GM23338 (cell line): ENCODE measurements at regions not wholly inside any gene's neighbourhood (a gene's known extent, or its start where the extent isn't known, plus 50 kb on each side); places are given as distances from the start of the nearest gene placed in this dataset.

Experiments
- ATAC-seq: fragments of 200-7000 bp; cut with Tn5 transposase; 3 replicates; pipeline ENCODE4 v1.9.1; 2020
- DNase-seq: peaks from one replicate; pipeline ENCODE4 v3.0.0-alpha.2; 2015; ENCODE audit warnings: low spot score
- H2AFZ ChIP-seq: fragments of 200-600 bp; sonication (generic); 2 replicates; pipeline ENCODE4 v1.8.0; 2016; ENCODE audit warnings: antibody characterized with exemption, mild to moderate bottlenecking, moderate library complexity
- H3F3A ChIP-seq: fragments of 200-600 bp; sonication (generic); replicated peaks from 2 replicates; pipeline ENCODE4 v1.8.0; 2017; ENCODE audit warnings: antibody characterized with exemption, mixed run types, low read depth
- H3K27ac ChIP-seq: fragments of 200-600 bp; sonication (generic); 2 replicates; pipeline ENCODE4 v1.6.1; 2016; ENCODE audit warnings: low read depth
- H3K27me3 ChIP-seq: fragments of 200-600 bp; sonication (generic); 2 replicates; pipeline ENCODE4 v1.8.0; 2016; ENCODE audit warnings: mild to moderate bottlenecking, mixed run types, moderate library complexity; ENCODE audit not compliant: insufficient read depth
- H3K36me3 ChIP-seq: fragments of 200-600 bp; sonication (generic); 2 replicates; pipeline ENCODE4 v1.8.0; 2016; ENCODE audit warnings: mild to moderate bottlenecking; ENCODE audit not compliant: insufficient read depth
- H3K4me1 ChIP-seq: fragments of 200-600 bp; sonication (generic); 2 replicates; pipeline ENCODE4 v1.8.0; 2016; ENCODE audit warnings: mild to moderate bottlenecking, moderate library complexity; ENCODE audit not compliant: insufficient read depth
- H3K4me2 ChIP-seq: fragments of 200-600 bp; sonication (generic); 2 replicates; pipeline ENCODE4 v1.7.1; 2017; ENCODE audit warnings: mixed run types
- H3K4me3 ChIP-seq: fragments of 200-600 bp; sonication (generic); 2 replicates; pipeline ENCODE4 v1.6.1; 2016; ENCODE audit warnings: mixed run types
- H3K79me2 ChIP-seq: fragments of 200-600 bp; sonication (generic); replicated peaks from 2 replicates; pipeline ENCODE4 v1.8.0; 2017; ENCODE audit warnings: mild to moderate bottlenecking; ENCODE audit not compliant: insufficient read depth
- H3K9me2 ChIP-seq: fragments of 200-600 bp; sonication (generic); 2 replicates; pipeline ENCODE4 v1.8.0; 2017; ENCODE audit not compliant: insufficient read depth
- H4K20me1 ChIP-seq: fragments of 200-600 bp; sonication (generic); replicated peaks from 2 replicates; pipeline ENCODE4 v1.8.0; 2017; ENCODE audit warnings: mild to moderate bottlenecking; ENCODE audit not compliant: insufficient read depth
- H3K27ac Mint-ChIP-seq: 2 replicates; pipeline ENCODE4 v1.8.0; 2020; ENCODE audit warnings: inconsistent platforms, mild to moderate bottlenecking, moderate library complexity, mixed read lengths
- H3K27me3 Mint-ChIP-seq: 3 replicates; pipeline ENCODE4 v1.8.0; 2022; ENCODE audit warnings: low read depth, mild to moderate bottlenecking, moderate library complexity, mixed read lengths, inconsistent platforms; ENCODE audit not compliant: insufficient read depth, poor library complexity
- H3K36me3 Mint-ChIP-seq: 3 replicates; pipeline ENCODE4 v1.8.0; 2021; ENCODE audit warnings: low read depth, mild to moderate bottlenecking, inconsistent platforms, moderate library complexity, mixed read lengths
- H3K4me1 Mint-ChIP-seq: 3 replicates; pipeline ENCODE4 v1.8.0; 2020; ENCODE audit warnings: mild to moderate bottlenecking, inconsistent platforms, mixed read lengths
- H3K4me3 Mint-ChIP-seq: 3 replicates; pipeline ENCODE4 v1.8.0; 2021; ENCODE audit warnings: moderate library complexity, mild to moderate bottlenecking, inconsistent platforms, mixed read lengths
- H3K9me3 Mint-ChIP-seq: 3 replicates; pipeline ENCODE4 v1.8.0; 2020; ENCODE audit warnings: moderate library complexity, mild to moderate bottlenecking, inconsistent platforms, mixed read lengths
- CREB1 ChIP-seq: fragments of 250-450 bp; sonication (Bioruptor Pico); IDR thresholded peaks from 2 replicates; pipeline ENCODE4 v1.5.0; 2020; ENCODE audit warnings: low read depth, mild to moderate bottlenecking, moderate library complexity
- EZH2 ChIP-seq: fragments of 200-600 bp; sonication (generic); IDR thresholded peaks from one replicate; pipeline ENCODE4 v1.8.0; 2017; ENCODE audit warnings: antibody characterized with exemption, mild to moderate bottlenecking, low read depth; ENCODE audit not compliant: unreplicated experiment
- EZH2phosphoT487 ChIP-seq: fragments of 200-600 bp; sonication (generic); IDR thresholded peaks from one replicate; pipeline ENCODE4 v1.8.1; 2018; ENCODE audit warnings: antibody characterized with exemption; ENCODE audit not compliant: unreplicated experiment
- JUNB ChIP-seq: IDR thresholded peaks from one replicate; pipeline ENCODE4 v1.6.1; 2016; ENCODE audit warnings: antibody characterized with exemption; ENCODE audit not compliant: unreplicated experiment
- NANOG ChIP-seq: IDR thresholded peaks from 2 replicates; pipeline ENCODE4 v1.6.1; 2016; ENCODE audit warnings: antibody characterized with exemption, borderline replicate concordance
- POLR2AphosphoS5 ChIP-seq: IDR thresholded peaks from 2 replicates; pipeline ENCODE4 v1.6.1; 2016; ENCODE audit warnings: antibody characterized with exemption, low read depth
- REST ChIP-seq: IDR thresholded peaks from one replicate; pipeline ENCODE4 v1.6.1; 2018; ENCODE audit warnings: antibody characterized with exemption; ENCODE audit not compliant: unreplicated experiment
- STAT1 ChIP-seq: IDR thresholded peaks from one replicate; pipeline ENCODE4 v1.6.1; 2016; ENCODE audit warnings: antibody characterized with exemption; ENCODE audit not compliant: unreplicated experiment
- ZNF114 ChIP-seq: fragments of 250-450 bp; sonication (Bioruptor Pico); IDR thresholded peaks from 2 replicates; pipeline ENCODE4 v1.5.0; 2020; ENCODE audit warnings: mild to moderate bottlenecking, moderate library complexity
- ZNF331 ChIP-seq: fragments of 250-450 bp; sonication (Bioruptor Pico); IDR thresholded peaks from 2 replicates; pipeline ENCODE4 v1.5.0; 2020; ENCODE audit warnings: low read depth, mild to moderate bottlenecking, moderate library complexity
- ZNF462 ChIP-seq: fragments of 250-450 bp; sonication (Bioruptor Pico); IDR thresholded peaks from 2 replicates; pipeline ENCODE4 v1.5.0; 2020; ENCODE audit warnings: mild to moderate bottlenecking, moderate library complexity
- TF ChIP-seq, protein P1 (sequence below): IDR thresholded peaks from 2 replicates; pipeline ENCODE4 v1.6.1; 2016; ENCODE audit warnings: antibody characterized with exemption
- TF ChIP-seq, protein P2 (sequence below), 2 experiments: fragments of 200-600 bp in 1 of 2; sonication (generic) in 1 of 2; conservative IDR thresholded peaks; 2 replicates each; pipeline versions ENCODE4 v1.5.1 to v1.6.1; 2016 to 2017; ENCODE audit warnings: antibody characterized with exemption in 2 of 2, low read depth in 2 of 2, mild to moderate bottlenecking in 2 of 2, moderate library complexity in 1 of 2

DNA sequence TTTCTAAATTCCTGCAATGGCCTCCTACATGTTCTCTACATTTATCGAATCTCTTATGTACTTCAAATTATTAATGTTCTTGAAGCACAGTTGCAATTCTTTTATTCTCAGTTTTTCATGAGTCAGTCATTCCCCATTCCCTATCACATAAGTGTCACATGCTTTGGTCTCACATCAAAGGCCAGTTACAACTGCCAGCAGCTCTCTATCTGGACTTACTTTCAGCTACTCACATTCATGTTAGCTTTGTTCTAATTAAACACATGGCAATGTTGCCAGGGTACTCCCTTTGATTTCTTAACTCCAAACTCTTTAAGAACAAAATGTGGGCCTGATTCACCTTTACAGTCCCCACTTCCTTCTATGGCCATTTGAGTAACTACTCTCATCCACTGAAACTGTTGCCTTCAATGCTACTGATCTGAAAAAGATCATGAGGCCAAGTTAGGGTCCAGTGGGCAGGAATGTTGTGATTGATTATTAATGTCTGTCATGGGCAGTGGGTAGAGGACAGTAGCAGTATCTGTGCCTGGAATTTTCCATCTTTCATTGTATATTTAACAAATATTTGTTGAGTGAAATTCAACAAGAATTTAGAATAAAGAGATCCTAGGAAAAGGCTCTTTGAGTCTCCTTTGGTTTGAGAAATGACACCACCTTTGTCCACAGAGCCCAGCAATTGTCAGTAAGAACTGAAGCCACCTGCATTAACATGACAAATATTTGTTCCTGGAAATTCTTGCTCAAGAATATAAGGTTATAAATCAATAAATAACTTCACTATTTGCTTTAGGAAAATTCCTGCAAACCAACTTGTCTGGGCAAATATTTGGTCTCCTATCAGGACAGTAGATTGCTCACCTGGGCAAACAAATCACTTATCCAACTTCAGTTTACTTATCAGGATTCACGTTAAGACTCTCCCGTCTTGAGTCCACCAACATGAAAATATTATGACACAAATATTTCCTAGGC, 153.6 kb upstream of the SAMSN1 start:
- Histone ChIP-seq H2AFZ (peak overlapping the region; percentile 67; the same call in 1 of the 2 replicates), H3K27me3 (no peaks in the 10 kb centered on the region), H4K20me1 (no peaks in the 10 kb centered on the region), H3K9me2 (peaks cover 13% of the 10 kb centered on the region; the same call in 1 of the 2 replicates), H3K4me1 (peaks cover 8% of the 10 kb centered on the region; the same call in 1 of the 2 replicates), H3K36me3 (no peaks in the 10 kb centered on the region), H3K4me2 (no peak overlapping the region), H3F3A (no peaks in the 10 kb centered on the region), H3K4me3 (no peak overlapping the region), H3K27ac (no peak overlapping the region), H3K79me2 (no peaks in the 10 kb centered on the region)
- no peak for DNase-seq
- Mint-ChIP-seq H3K27me3 (no peaks in the 10 kb centered on the region), H3K4me3 (no peak overlapping the region), H3K27ac (no peak overlapping the region), H3K9me3 (no peaks in the 10 kb centered on the region), H3K4me1 (no peaks in the 10 kb centered on the region), H3K36me3 (no peaks in the 10 kb centered on the region)
- no peak for ATAC-seq
- TF ChIP-seq NANOG (no peak), POLR2AphosphoS5 (no peak), ZNF331 (CRISPR knock-in tag) (no peak), STAT1 (no peak), CREB1 (CRISPR knock-in tag) (no peak), REST (no peak), EZH2 (no peak), EZH2phosphoT487 (no peak), ZNF114 (CRISPR knock-in tag) (no peak), ZNF462 (CRISPR knock-in tag) (no peak), JUNB (no peak)
- TF ChIP-seq, protein P1, sequence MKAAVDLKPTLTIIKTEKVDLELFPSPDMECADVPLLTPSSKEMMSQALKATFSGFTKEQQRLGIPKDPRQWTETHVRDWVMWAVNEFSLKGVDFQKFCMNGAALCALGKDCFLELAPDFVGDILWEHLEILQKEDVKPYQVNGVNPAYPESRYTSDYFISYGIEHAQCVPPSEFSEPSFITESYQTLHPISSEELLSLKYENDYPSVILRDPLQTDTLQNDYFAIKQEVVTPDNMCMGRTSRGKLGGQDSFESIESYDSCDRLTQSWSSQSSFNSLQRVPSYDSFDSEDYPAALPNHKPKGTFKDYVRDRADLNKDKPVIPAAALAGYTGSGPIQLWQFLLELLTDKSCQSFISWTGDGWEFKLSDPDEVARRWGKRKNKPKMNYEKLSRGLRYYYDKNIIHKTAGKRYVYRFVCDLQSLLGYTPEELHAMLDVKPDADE, result no peak
- TF ChIP-seq, protein P2, sequence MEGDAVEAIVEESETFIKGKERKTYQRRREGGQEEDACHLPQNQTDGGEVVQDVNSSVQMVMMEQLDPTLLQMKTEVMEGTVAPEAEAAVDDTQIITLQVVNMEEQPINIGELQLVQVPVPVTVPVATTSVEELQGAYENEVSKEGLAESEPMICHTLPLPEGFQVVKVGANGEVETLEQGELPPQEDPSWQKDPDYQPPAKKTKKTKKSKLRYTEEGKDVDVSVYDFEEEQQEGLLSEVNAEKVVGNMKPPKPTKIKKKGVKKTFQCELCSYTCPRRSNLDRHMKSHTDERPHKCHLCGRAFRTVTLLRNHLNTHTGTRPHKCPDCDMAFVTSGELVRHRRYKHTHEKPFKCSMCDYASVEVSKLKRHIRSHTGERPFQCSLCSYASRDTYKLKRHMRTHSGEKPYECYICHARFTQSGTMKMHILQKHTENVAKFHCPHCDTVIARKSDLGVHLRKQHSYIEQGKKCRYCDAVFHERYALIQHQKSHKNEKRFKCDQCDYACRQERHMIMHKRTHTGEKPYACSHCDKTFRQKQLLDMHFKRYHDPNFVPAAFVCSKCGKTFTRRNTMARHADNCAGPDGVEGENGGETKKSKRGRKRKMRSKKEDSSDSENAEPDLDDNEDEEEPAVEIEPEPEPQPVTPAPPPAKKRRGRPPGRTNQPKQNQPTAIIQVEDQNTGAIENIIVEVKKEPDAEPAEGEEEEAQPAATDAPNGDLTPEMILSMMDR (conservative IDR thresholded peaks at IDR 0.05; ENCODE audit: low read depth in 2 of 2), result no peak
